GM06990 (cell line): ENCODE measurements at regions not wholly inside any gene's neighbourhood (a gene's known extent, or its start where the extent isn't known, plus 50 kb on each side); places are given as distances from the start of the nearest gene placed in this dataset.

Experiments used
- DNase-seq: peaks from one replicate; pipeline ENCODE4 v3.0.0-alpha.2; 2011; ENCODE audit not compliant: insufficient read length; ENCODE audit errors: extremely low read depth
- H3K27me3 ChIP-seq: replicated peaks from 2 replicates; pipeline ENCODE4 v1.6.0; 2011; ENCODE audit warnings: low read length; ENCODE audit not compliant: control insufficient read depth, insufficient read depth
- H3K36me3 ChIP-seq: 2 replicates; pipeline ENCODE4 v1.5.1; 2011; ENCODE audit warnings: low read length; ENCODE audit not compliant: control insufficient read depth, insufficient read depth
- H3K4me3 ChIP-seq: replicated peaks from 2 replicates; pipeline ENCODE4 v1.5.1; 2011; ENCODE audit warnings: low read depth, mild to moderate bottlenecking, control low read depth, low read length
- CTCF ChIP-seq: IDR thresholded peaks from 2 replicates; pipeline ENCODE4 v1.5.1; 2011; ENCODE audit warnings: low read length, control low read depth, mild to moderate bottlenecking, inconsistent platforms; ENCODE audit not compliant: insufficient read depth, poor library complexity, severe bottlenecking

GRCh38 chr6:99016355-99016754, 68.6 kb upstream of the FBXL4 start:
- no peak for TF ChIP-seq CTCF
- no peaks in the 10 kb centered on the region for H3K36me3 ChIP-seq
- no peak for DNase-seq
- no peaks in the 10 kb centered on the region for H3K27me3 ChIP-seq
- no peak overlapping the region for H3K4me3 ChIP-seq

- DNase-seq, result no peak
- no peak overlapping the region for H3K4me3 ChIP-seq
- no peaks in the 10 kb centered on the region for H3K36me3 ChIP-seq
- TF ChIP-seq CTCF, result no peak
- no peaks in the 10 kb centered on the region for H3K27me3 ChIP-seq
These were observed 66.3 kb upstream of the FBXL4 start for GRCh38 chr6:99014061-99014460.

- H3K36me3 ChIP-seq, result no peaks in the 10 kb centered on the region
- H3K4me3 ChIP-seq, result no peak overlapping the region
- no peak for DNase-seq
- no peak for TF ChIP-seq CTCF
- no peaks in the 10 kb centered on the region for H3K27me3 ChIP-seq
These were observed 65.9 kb upstream of the FBXL4 start for GRCh38 chr6:99013661-99014060.

- Histone ChIP-seq H3K4me3 (no peak overlapping the region), H3K36me3 (no peaks in the 10 kb centered on the region), H3K27me3 (no peaks in the 10 kb centered on the region)
- no peak for TF ChIP-seq CTCF
- no peak for DNase-seq
These were observed 65.4 kb upstream of the FBXL4 start for GRCh38 chr6:99013145-99013544.

- TF ChIP-seq CTCF, result no peak
- Histone ChIP-seq H3K27me3 (no peaks in the 10 kb centered on the region), H3K36me3 (no peaks in the 10 kb centered on the region), H3K4me3 (no peak overlapping the region)
- DNase-seq, result no peak
These were observed 63.4 kb upstream of the FBXL4 start for GRCh38 chr6:99011151-99011550.

GRCh38 chr6:99002831-99003230, 55.1 kb upstream of the FBXL4 start:
- no peak for TF ChIP-seq CTCF
- no peak overlapping the region for H3K4me3 ChIP-seq
- no peak for DNase-seq

More at GRCh38 chr6:99002831-99003230, 55.1 kb upstream of the FBXL4 start:
- Histone ChIP-seq H3K27me3 (no peaks in the 10 kb centered on the region; the same call in 1 of the 2 replicates), H3K36me3 (no peaks in the 10 kb centered on the region)
